ENCODE measurements at regions not wholly inside any gene's neighbourhood (a gene's known extent, or its start where the extent isn't known, plus 50 kb on each side); places are given as distances from the start of the nearest gene placed in this dataset.

DNA sequence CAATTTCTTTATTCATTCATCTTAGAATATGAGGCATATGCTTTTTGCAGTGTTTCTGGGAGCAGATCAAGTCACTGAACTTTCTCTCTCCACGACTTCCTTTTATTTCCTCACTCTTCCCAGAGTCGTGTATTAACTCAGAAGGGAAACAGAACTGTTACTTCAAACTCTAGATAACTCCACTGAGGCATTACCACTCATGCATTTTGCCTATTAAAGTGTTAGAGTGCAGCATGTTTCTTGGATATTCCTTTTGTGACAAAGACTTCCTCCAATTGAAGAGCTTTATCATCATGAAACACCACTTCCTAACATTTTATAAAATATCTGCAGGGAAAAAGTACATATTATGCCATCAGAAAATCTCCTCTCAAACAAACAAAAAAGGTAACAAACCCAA lies 797.4 kb upstream of the COBL start:
- DNase-seq: no peak

DNA sequence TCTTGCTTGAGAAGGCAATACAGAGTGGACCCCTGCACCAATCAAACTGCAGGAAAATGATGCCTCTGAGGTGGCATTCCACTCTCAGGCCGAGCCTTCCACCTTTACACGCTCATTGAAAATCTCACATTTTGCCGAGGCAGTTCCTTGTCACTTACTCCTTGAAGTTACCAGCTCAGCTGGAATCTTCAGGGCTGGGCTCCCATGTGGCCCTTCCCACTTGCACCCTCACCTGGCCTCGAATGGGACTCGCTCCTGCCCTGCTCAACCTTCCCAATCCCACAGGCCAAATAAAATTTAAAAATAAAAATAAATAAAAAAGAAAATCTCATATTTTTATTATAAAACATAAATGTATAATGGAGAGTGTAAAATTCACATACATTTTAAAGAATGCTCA lies 790.7 kb upstream of the COBL start:
- no peak for DNase-seq

DNA sequence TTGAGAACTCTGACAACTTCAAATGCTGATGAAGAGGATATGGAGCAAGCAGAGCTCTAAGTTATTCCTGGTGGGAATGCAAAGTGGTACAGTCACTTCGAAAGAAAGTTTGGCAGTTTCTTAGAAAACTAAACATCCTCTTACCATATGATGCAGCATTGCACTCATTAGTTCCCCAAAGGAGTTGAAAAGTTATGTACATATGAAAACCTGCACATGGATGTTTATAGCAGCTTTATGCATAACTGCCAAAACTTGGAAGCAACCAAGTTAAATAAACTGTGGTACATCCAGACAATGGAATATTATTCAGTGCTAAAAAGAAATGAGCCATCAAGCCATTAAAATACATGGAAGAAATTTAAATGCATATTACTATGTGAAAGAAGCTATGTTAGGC lies 779.3 kb upstream of the COBL start:
- DNase-seq: no peak

DNA sequence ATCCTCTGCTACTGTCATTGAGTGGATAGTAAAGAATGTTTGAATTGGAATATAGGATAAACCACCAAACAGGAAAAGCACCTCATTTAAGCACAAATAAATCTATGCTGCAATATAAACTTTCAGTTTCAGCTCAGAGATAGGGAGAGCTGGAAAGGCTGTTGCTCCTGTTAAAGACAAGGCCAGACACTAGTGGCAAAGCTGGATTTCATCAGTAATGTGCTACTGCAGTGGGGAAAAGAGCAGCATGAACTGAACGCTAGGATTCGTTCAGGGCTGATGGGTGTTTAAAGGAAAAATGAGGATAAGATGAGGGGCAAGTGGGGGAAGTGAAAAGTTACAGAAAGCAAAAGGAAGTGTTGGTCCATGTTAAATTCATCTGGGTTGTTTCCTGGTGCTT lies 775.4 kb upstream of the COBL start:
- DNase-seq: no peak

DNA sequence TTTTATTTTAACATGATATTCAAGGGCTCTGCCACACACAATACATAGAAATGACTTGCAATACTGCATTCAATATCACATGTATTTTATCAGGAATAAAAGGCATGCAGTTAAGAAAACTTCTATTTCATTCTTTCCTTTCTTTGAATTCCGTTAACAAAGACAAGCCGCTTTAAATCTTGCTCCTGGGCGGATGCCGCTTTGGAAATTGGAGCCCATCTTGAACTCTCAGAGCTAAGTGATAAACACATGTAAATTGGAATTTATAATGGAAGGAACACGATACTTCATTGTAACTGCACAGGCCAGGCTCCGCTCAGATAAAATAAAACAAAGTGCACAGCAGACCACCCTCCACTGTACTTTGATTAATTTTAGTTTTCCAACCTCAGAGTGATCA lies 774.5 kb upstream of the COBL start:
- no peak for DNase-seq

DNA sequence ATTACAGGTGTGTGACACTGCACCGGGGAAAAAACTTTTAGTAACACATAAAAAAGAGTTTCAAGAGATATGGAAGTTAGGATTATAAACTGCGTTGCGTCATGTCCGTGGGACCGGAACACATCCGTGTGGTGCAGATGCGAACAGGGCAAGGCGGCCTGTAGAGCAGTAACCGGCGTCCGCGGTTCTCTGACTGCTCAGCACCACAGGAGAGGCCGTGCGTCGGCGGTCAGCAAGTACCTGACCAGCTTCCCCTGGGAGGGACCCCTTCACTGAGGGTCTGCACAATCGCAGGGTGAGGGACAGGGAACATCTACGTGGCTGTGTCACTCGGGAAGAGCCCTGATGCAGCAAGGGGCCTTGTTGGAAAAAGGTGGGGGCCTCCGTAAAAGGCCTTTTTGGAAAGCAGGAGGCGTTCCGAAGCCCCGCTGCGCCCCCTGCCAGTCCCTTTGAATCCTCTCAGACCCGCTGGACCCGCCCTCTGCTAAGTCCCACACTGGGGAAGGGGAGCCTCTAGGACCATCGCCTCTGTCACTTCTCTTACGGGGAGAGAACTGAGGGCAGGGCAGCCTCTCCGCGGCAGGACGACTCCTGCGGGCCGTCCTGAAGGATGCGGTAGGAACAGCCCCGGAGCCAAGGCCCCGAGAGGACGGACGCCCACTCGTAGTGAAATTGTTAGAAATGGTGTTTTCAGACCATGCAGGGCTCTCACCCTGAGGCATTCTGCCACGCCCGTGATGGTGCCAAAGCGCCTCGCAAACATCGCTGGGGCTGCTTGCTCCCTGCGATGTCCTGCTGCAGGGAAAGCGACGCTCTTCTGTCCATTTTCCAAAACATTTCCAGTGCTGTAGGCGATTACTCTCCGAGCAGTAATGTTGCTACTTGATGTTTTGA lies 771.6 kb upstream of the COBL start:
- no peak for DNase-seq

DNA sequence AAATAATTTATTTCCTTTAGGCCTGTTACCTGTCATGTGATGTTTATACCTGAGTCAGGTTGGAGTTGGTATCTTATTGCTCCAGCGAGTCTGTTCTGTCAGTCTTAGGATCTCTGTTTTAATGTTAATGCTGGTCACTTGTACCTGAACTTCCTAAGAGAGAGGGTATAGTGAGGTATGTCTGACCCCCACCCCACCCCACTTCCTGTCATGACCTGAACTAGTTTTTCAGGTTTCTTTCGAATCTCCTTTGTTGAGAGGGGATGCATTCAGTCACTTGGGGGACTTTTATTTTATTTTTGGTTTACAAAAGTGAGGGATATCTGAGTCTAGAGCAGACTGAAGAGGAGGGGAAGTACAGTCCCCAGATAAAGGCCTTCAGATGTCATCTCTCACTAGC lies 769.0 kb upstream of the COBL start:
- no peak for DNase-seq

DNA sequence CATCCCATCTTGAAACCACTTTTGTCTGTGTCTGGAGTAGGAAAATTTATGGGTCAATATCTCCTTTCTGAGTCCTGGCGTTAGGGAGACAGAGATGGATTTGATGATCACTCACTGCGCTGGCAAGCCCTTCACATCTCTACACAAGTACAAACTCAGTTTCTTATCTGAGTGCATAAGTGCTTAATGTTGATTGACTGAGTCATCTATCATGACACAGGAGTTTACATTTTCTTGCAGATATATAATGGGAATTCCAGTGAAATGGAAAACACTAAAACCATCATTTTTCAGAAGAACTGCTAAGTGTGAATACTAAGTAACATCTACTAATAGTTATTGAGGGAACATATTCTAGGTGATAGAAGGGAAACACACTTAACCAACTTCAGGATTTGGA lies 763.9 kb upstream of the COBL start:
- DNase-seq: no peak

DNA sequence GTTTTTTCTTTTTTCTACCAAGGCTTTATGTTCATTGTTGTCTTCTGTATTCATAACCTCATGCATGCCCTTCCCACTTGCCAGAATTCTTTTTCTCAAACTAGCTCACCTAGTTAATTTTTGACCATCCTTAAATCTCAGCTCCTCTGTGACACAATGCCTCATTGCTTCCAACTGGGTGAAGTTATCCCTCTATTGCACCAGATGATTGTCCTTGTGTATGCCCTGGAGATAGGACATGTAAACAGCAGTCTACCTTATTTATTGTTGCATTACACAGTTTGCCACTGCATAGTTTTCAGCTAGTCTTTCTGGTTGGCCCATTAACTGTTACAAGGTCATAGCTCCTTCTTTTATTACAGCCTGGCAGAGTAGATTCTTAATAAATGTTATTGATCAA lies 763.1 kb upstream of the COBL start:
- no peak for DNase-seq

DNA sequence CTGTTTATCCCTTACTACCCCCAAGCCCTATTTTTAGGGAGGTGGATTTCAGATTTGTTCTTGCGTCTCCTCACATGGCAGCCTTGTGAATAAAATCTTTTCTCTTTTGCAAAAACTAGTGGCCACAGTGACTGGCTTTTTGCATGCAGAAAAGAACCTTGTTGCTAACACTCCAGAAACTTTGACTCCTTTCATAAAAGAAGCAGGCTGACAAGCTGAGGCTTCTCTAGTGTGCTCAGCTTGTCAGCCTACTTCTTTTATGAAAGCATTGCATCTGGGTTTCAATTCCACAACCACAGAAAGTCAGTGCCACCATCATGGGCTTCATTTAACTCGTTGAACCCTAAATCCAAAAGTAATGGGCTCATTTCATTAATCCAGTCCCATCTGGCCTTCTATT lies 761.0 kb upstream of the COBL start:
- no peak for DNase-seq

DNA sequence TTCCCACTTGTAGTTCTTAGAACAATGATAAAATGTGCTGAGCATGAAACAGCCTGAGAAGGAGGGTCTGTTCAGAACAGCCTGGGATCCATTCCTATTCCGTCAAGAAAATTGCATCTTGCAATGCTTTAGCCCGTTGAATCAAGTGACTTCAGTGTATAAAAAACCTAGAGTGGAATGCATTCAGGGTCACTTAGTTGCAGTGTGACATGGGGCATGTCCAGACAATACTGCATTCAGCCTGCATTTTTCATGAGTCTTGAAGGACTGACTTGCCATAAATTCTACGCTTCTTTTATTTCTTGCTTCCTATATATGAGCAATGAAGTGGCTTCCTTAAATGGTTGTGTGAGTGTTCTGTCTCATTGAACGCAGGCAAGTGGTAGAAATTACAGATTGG lies 758.3 kb upstream of the COBL start:
- DNase-seq: no peak

DNA sequence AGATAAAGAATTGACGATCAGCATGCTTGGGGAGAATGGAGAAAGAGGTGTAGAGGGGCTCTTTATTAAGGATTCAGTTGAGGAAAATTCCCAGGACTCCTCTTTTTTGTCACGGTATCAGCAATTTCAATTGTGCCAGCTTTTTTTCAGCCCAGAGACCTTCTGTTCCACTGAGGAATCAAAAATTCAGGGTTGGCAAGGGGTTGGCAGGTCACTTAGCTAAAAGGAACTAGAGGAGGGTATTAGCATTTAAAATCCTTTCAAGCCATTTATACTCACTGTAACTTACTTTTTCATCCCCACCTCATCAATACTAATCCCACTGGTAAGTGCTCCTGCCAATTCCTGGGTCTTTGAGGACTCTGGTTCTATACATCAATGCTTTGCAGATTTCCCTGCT lies 757.5 kb upstream of the COBL start:
- no peak for DNase-seq

DNA sequence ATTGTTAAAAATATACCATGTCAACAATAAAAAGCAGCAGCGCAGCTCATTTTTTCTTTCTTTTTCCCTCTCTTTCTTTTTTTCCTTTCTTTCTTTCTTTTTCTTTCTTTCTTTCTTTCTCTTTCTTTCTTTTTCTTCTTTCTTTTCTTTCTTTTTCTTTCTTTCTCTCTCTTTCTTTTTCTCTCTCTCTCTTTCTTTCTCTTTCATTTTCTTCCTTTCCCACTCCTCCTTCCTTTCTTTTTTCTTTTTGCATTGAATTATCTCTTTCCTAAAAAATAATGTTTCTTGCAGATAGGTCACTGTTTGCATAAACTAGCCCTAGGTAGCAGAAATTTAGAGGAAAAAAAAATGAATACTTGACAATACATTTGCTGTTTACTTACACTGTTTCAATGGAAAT lies 755.1 kb upstream of the COBL start:
- DNase-seq: no peak

DNA sequence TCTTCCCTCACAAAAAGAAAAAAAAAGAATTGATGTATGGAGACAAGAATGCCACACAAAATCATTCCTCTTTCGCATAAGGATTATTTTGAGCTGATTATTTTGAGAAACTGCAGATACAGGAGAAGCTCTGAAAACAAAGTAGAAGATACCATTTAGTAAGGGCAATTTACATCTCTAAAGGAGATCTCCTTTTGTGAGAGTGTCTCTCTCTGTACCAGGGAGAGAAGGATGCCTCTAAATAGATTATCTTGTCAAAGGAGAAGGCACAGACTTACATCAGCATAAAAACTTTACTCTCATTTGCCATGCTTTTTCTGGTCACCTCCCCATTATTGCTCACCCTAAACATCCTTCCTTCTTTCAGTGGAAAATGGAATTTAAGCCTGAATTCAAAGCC lies 747.9 kb upstream of the COBL start:
- DNase-seq: no peak

DNA sequence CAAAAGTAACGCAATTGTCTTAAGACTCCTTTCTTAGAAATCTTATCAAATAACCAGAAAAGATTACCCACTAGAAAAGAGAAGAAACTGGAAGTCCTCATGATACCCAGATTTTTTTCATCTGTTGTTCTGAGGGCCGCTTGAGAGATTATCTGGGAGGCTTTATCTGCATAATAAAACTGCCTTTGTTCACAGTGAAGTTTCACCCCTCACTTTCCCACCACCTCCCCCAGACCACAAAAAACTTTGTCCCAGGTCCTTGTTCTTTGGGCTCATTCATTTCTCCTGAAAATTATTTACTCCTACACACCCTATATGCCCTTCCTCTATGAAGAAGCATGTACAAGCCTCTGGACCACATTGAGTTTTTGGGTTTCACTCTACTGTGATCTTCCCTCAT lies 745.1 kb upstream of the COBL start:
- DNase-seq: no peak

DNA sequence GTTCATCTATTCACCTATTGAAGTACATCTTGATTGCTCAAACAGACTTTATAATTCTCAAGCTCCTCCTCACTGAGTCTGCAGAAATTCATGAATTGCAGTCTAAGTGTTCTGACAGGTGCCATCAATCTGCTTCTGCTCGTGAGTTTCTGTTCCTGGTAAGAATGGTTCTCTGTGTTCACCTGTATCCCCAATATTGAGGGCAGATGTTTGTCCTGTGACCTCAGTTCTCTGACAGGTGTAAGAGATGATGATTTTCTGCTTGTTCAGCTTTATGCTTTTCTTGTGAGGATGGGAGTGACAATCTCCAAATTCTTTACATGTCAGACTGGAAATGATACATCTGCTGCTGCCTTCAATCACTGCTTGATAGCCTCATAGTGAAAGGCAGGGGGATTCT lies 736.9 kb upstream of the COBL start:
- no peak for DNase-seq

DNA sequence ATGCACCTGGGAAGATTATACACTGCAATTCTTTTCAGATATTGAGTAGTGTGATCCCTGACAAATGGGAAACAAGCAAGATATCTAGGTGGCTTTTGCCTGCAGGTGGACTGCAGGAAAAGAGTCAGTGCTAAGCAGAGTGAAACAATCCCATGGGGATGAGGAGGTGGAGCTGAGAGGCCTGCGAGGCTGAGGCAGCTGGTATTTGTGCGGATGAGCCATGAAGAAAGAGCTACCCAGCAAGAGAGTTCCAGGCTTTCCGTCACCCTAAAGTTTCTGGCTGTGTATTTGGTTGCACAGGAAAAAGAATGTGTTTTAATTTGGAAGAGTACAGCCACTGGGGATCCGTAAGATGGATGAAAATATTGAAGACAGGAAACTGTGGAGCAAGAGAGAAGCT lies 714.1 kb upstream of the COBL start:
- DNase-seq: no peak

DNA sequence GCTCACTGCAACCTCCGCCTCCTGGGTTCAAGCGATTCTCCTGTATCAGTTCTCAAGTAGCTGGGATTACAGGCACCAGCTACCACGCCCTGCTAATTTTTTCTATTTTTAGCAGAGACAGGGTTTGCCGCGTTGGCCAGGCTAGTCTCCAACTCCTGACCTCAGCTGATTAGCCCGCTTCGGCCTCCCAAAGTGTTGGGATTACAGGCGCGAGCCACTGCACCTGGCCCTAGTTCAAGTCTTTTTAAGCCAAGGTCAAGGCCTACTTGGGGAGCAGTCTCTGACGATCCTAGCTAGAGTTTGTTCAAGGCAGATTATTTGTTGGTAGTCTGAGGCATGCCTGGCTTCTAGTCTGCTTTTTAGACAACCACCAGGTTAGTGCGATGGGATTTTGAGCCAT lies 709.5 kb upstream of the COBL start:
- DNase-seq: no peak

DNA sequence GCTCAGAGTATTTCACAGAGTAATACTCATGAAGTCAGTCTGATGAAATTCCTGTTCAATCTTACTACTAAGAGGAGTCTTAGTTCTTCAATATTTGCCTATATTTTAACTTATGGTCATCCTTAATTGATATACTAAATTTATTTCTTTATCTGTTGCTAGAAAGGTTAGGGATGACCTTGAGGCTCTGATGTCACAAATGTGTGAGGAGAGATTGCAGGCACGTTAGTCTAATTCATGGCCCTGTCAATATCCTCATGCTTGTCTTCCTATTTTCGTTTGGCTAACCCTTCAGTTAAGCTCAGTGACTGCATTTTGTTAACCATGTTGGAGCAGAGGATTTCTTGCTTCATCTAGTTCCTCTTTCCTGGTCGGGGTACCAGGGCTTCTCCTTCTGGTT lies 704.7 kb upstream of the COBL start:
- no peak for DNase-seq

DNA sequence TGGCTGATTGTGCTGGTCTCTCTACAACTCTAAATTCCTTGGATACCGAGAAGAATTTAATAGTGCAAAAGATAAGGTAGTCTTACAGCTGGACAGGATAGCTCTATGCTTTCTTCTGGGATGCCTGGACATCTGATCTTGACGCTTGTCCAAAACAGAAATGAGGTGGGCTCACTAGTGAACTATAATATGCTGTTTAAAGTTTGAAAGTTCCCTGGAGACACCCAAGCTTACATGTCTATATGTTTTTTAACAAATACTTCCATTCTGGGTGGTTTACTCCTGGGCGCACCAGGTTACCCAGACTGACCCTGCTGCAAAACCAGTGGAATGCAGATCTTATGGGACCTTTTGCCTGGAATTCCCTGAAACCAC lies 702.1 kb upstream of the COBL start:
- no peak for DNase-seq

DNA sequence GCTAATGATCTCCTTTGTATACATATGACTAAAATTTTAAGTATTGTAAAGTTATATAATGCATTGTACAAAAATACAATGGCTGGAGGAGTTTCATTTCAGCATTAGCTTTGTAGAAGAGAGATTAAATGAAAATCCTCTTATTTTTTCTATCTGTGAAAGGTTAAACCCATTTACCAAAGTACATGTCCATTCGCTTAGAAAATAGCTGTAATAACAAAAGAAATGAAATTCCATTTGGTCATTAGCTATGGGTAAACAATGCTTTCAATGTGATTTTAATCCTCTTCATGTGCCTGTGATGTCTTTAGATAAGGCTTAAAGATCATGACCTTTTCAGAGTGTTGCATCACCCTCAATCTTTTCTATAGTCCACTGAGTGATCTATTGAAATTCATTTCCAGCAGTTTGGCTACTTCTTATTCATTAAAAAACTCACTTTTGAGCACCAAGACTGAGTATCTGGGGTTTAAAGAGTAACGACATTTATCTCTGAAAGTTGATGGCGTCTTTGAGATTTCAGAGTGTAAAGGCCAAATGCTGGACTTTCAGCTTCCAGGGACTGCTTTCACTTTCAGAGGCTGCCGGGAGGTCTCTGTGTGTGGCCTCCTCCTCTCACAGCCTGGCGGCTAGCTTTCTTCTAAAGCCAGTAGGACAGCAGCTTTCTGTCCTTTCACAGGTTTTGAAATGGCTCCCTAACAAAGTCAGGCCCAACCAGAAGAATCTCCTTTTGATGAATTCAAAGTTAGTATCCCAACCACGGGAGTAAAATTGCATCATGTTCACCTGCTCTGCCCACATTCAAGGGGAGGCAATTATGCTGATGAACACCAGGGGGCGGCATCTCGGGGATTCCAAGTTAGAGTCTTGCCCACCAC lies 701.4 kb upstream of the COBL start:
- DNase-seq: peak in 1 of 2 experiments; percentile 2

DNA sequence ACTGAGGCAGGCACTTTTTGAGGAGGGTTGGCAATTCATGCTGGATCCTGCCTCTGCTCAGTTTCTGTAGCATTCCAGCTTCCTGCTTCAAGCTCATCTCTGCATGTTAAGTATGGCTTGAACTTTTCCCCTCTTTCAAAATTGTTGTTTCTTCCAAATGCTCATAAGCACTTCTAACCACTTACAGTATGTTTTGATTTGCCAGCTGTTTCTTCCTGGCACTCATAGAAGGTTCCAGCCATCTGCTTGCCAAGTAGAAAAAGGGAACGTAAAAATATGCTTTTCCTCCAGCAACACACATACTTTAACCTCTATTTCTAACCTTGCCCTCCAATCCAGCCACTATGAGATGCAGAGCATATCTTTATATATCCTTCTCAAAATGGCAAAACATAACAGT lies 692.6 kb upstream of the COBL start:
- no peak for DNase-seq

DNA sequence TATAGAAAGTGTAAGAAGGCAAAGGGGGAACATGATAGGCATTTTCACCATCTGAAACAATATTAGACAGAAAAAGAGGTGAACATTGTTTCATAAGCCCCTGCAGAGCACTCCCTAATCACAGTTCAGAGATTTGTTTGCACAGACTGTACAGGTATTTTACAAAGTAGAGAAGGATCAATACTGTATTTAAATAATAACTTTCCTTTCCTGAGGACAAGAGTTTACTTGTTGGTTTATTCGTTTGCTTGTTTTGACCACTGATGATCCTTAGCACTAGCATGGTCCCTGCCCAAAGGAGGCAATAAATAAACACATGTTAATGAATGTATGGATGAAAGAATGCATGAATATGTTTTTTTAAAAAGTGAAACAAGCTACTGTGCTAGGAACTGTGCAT lies 690.1 kb upstream of the COBL start:
- DNase-seq: no peak

DNA sequence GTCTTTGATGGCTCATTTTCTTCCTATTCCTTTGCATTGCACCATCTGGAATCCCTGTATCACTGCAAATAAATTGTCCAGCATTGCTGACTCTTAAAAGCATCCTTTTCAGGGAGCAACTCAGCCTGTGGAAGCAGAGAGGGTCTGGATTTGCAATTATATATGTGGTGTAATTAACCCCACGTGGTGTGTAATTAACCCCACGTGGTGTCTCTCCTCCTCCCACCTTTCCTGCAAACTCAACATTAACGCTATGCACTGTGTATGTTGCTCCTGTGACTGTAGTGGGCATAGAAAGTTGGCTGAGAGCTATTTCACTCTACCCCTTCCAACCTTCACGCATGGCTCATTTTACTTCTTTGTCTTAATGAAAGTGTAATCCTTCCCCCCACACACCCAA lies 689.0 kb upstream of the COBL start:
- DNase-seq: no peak
